ENCODE measurements at regions not wholly inside any gene's neighbourhood (a gene's known extent, or its start where the extent isn't known, plus 50 kb on each side); places are given as distances from the start of the nearest gene placed in this dataset.

DNA sequence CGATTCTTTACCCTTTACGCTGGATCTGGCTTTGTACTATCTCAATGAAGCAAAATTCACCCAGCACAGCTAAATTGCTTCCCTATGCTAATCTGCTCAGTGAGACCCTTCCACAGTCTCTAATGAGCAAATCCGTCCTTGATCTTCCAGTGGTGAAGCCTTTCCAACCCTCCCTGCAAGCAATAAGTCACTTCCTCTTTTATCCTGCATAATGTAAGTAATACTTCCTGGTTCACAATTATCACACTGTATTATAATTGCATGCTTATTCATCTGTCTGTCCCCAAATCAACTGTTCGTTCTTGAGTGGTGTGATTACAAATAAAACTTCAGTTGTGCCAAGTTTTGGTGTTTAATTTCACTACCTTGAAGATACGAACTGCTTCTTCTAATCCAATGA lies 404.0 kb downstream of the ADCYAP1 start:
- TF ChIP-seq SUZ12 (IDR thresholded peaks at IDR 0.05; ENCODE audit: extremely low read depth, insufficient read depth, insufficient read length) (no peak), YY1 (IDR thresholded peaks at IDR 0.05; ENCODE audit: insufficient read depth, insufficient read length) (no peak), ZNF274 (IDR thresholded peaks at IDR 0.05; ENCODE audit: low read depth, low read length) (no peak)

Data from NT2/D1 (cell line).